Heart left ventricle (tissue), 13 donors: ENCODE measurements at regions not wholly inside any gene's neighbourhood (a gene's known extent, or its start where the extent isn't known, plus 50 kb on each side); places are given as distances from the start of the nearest gene placed in this dataset.

ENCODE experiments used
- CTCF ChIP-seq, 12 donors: fragments of 200-600 bp; sonication (generic) in 4 of 12; IDR thresholded peaks; one replicate each; pipeline versions ENCODE4 v1.5.0 to v1.8.0; 2018 to 2022; ENCODE audit warnings: antibody characterized with exemption in 12 of 12, mild to moderate bottlenecking in 5 of 12
- POLR2A ChIP-seq, 2 donors: fragments of 450-650 bp; IDR thresholded peaks; one replicate each; pipeline ENCODE4 v1.6.1; 2017; ENCODE audit warnings: antibody characterized with exemption in 2 of 2, mild to moderate bottlenecking in 2 of 2, moderate library complexity in 2 of 2
- donor health status: ischemic (EF 13 %, LVEDD 7.1; RV severe dilation, severe dysfunction).
- donor health status: DM: no; HTN: yes; CAD: no.
- donor health status: DM: no; HTN: no; CAD: no.
- donor health status: ischemic (EF 25% LVEDD 6.9; RV normal size, moderate dysfunction).
- donor health status: ischemic (EF 25% LVEDD 5.7; RV mildly dilated, moderate dysfunction).
- donor health status: ischemic (EF 35%, LVEDD 5.7; RV mildly dilated, moderate dysfunction).
- donor health status: nonischemic (EF 11% LVEDD 7.7; RV severe dilation, severe dysfunction).
- donor health status: DM: yes; HTN: yes; CAD: no.
- donor health status: PGD.
- donor health status: ischemic (EF 29% LVEDD 5.4; RV normal size, mild dysfunction).
- donor health status: nonischemic (EF 23%, LVEDD 6.1; RV moderate dilation, normal function).

GRCh38 chr2:66236816-66237802, 197.8 kb upstream of the MEIS1 start:
- no peak for TF ChIP-seq CTCF (IDR thresholded peaks at IDR 0.05)
- no peak for TF ChIP-seq POLR2A (IDR thresholded peaks at IDR 0.05)
